Neural cell (in vitro differentiated cells): ENCODE measurements at regions not wholly inside any gene's neighbourhood (a gene's known extent, or its start where the extent isn't known, plus 50 kb on each side); places are given as distances from the start of the nearest gene placed in this dataset.

ENCODE experiments used
- EZH2 ChIP-seq: fragments of 200-600, 300-800 bp; shearing (Covaris generic), sonication (generic); IDR thresholded peaks from 2 replicates; pipeline ENCODE4 v1.6.1; 2014; ENCODE audit warnings: antibody characterized with exemption, low read length, borderline replicate concordance, mild to moderate bottlenecking; ENCODE audit not compliant: insufficient read depth, poor library complexity, severe bottlenecking
- MXI1 ChIP-seq: fragments of 450-650 bp; conservative IDR thresholded peaks from 2 replicates; pipeline ENCODE4 v1.6.1; 2014; ENCODE audit warnings: antibody characterized with exemption, mild to moderate bottlenecking; ENCODE audit not compliant: poor library complexity, severe bottlenecking
- RAD21 ChIP-seq: fragments of 450-650 bp; conservative IDR thresholded peaks from 2 replicates; pipeline ENCODE4 v1.6.1; 2014; ENCODE audit warnings: antibody characterized with exemption, mild to moderate bottlenecking, moderate library complexity
- SMC3 ChIP-seq: fragments of 450-650 bp; conservative IDR thresholded peaks from 2 replicates; pipeline ENCODE4 v1.6.1; 2014; ENCODE audit warnings: antibody characterized with exemption, mild to moderate bottlenecking, moderate library complexity; ENCODE audit not compliant: poor library complexity
- TF ChIP-seq, protein P1 (sequence below): fragments of 450-650 bp; IDR thresholded peaks from 2 replicates; pipeline ENCODE4 v1.5.1; 2014; ENCODE audit warnings: antibody characterized with exemption, mild to moderate bottlenecking, moderate library complexity; ENCODE audit not compliant: poor library complexity, severe bottlenecking
- TF ChIP-seq, protein P2 (sequence below): IDR thresholded peaks from 2 replicates; pipeline ENCODE4 v1.6.1; 2012; ENCODE audit warnings: borderline replicate concordance

DNA sequence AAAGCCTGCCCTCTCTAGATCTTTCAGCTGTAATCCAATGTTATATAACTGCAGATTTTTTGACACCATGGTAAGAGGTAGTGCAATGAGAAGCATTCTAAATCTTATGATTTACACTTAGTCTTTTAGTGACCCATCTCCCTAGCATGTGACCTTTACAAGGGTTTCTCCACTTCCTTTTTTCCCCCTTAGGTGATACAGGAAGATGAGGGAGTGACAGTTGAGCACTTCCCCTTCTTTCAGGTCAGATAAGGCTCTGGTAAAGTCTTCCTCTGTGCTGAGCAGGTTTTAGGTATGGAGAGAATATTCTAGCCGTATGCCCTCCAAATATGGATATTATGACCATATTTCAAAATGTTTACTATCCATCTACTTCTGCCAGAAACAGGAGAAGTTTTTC is 753.6 kb downstream of the JRKL start:
- TF ChIP-seq, protein P1, sequence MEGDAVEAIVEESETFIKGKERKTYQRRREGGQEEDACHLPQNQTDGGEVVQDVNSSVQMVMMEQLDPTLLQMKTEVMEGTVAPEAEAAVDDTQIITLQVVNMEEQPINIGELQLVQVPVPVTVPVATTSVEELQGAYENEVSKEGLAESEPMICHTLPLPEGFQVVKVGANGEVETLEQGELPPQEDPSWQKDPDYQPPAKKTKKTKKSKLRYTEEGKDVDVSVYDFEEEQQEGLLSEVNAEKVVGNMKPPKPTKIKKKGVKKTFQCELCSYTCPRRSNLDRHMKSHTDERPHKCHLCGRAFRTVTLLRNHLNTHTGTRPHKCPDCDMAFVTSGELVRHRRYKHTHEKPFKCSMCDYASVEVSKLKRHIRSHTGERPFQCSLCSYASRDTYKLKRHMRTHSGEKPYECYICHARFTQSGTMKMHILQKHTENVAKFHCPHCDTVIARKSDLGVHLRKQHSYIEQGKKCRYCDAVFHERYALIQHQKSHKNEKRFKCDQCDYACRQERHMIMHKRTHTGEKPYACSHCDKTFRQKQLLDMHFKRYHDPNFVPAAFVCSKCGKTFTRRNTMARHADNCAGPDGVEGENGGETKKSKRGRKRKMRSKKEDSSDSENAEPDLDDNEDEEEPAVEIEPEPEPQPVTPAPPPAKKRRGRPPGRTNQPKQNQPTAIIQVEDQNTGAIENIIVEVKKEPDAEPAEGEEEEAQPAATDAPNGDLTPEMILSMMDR: no peak
- TF ChIP-seq, protein P2, sequence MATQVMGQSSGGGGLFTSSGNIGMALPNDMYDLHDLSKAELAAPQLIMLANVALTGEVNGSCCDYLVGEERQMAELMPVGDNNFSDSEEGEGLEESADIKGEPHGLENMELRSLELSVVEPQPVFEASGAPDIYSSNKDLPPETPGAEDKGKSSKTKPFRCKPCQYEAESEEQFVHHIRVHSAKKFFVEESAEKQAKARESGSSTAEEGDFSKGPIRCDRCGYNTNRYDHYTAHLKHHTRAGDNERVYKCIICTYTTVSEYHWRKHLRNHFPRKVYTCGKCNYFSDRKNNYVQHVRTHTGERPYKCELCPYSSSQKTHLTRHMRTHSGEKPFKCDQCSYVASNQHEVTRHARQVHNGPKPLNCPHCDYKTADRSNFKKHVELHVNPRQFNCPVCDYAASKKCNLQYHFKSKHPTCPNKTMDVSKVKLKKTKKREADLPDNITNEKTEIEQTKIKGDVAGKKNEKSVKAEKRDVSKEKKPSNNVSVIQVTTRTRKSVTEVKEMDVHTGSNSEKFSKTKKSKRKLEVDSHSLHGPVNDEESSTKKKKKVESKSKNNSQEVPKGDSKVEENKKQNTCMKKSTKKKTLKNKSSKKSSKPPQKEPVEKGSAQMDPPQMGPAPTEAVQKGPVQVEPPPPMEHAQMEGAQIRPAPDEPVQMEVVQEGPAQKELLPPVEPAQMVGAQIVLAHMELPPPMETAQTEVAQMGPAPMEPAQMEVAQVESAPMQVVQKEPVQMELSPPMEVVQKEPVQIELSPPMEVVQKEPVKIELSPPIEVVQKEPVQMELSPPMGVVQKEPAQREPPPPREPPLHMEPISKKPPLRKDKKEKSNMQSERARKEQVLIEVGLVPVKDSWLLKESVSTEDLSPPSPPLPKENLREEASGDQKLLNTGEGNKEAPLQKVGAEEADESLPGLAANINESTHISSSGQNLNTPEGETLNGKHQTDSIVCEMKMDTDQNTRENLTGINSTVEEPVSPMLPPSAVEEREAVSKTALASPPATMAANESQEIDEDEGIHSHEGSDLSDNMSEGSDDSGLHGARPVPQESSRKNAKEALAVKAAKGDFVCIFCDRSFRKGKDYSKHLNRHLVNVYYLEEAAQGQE: no peak
- no peak for TF ChIP-seq RAD21
- no peak for TF ChIP-seq EZH2
- no peak for TF ChIP-seq MXI1
- TF ChIP-seq SMC3: no peak
